ENCODE measurements at regions not wholly inside any gene's neighbourhood (a gene's known extent, or its start where the extent isn't known, plus 50 kb on each side); places are given as distances from the start of the nearest gene placed in this dataset.

GRCh38 chr16:86307514-86307903 is 202.8 kb upstream of the FOXF1 start:
- TF ChIP-seq LEF1 (IDR thresholded peaks at IDR 0.05; ENCODE audit: borderline replicate concordance) (no peak), HDGF (IDR thresholded peaks at IDR 0.05; ENCODE audit: borderline replicate concordance) (no peak), SP1 (IDR thresholded peaks at IDR 0.05) (no peak), BHLHE40 (IDR thresholded peaks at IDR 0.05; ENCODE audit: borderline replicate concordance) (no peak), ELF4 (IDR thresholded peaks at IDR 0.05) (no peak), ARNT (IDR thresholded peaks at IDR 0.05) (no peak), ZNF384 (IDR thresholded peaks at IDR 0.05) (no peak), FOXM1 (IDR thresholded peaks at IDR 0.05; ENCODE audit: borderline replicate concordance) (no peak), FOXK2 (IDR thresholded peaks at IDR 0.05) (no peak), CTBP1 (IDR thresholded peaks at IDR 0.05; ENCODE audit: borderline replicate concordance) (no peak), L3MBTL2 (conservative IDR thresholded peaks at IDR 0.05) (no peak), TARDBP (IDR thresholded peaks at IDR 0.05) (no peak), NFRKB (IDR thresholded peaks at IDR 0.05) (no peak)
